HG03565 (cell line): ENCODE measurements at regions not wholly inside any gene's neighbourhood (a gene's known extent, or its start where the extent isn't known, plus 50 kb on each side); places are given as distances from the start of the nearest gene placed in this dataset.

ENCODE experiments used
- ATAC-seq: cut with Tn5 transposase; IDR thresholded peaks from one replicate; pipeline ENCODE4 v1.9.1; 2021; ENCODE audit warnings: mild to moderate bottlenecking, moderate library complexity; ENCODE audit not compliant: unreplicated experiment

GRCh38 chr13:103325672-103326071 is 259.5 kb upstream of the SLC10A2 start:
- ATAC-seq, result no peak

GRCh38 chr13:103324641-103325040 is 258.4 kb upstream of the SLC10A2 start:
- no peak for ATAC-seq

- no peak for ATAC-seq
Measured at GRCh38 chr13:103315711-103316110, 249.5 kb upstream of the SLC10A2 start.

GRCh38 chr13:103312467-103312866 is 246.2 kb upstream of the SLC10A2 start:
- ATAC-seq, result no peak

- ATAC-seq, result no peak
Measured at GRCh38 chr13:103308667-103309066, 242.4 kb upstream of the SLC10A2 start.

- ATAC-seq, result no peak
Measured at GRCh38 chr13:103306163-103306562, 239.9 kb upstream of the SLC10A2 start.

- ATAC-seq, result no peak
Measured at GRCh38 chr13:103303078-103303651, 236.9 kb upstream of the SLC10A2 start.

- ATAC-seq, result no peak
Measured at GRCh38 chr13:103302676-103303075, 236.5 kb upstream of the SLC10A2 start.

GRCh38 chr13:103299079-103299478 is 232.9 kb upstream of the SLC10A2 start:
- ATAC-seq, result no peak

- ATAC-seq, result no peak
Measured at GRCh38 chr13:103297083-103297482, 230.9 kb upstream of the SLC10A2 start.

- no peak for ATAC-seq
Measured at GRCh38 chr13:103291798-103292572, 225.8 kb upstream of the SLC10A2 start.

- no peak for ATAC-seq
Measured at GRCh38 chr13:103291226-103291625, 225.0 kb upstream of the SLC10A2 start.

- ATAC-seq, result no peak
Measured at GRCh38 chr13:103289681-103290080, 223.5 kb upstream of the SLC10A2 start.

GRCh38 chr13:103288114-103288513 is 221.9 kb upstream of the SLC10A2 start:
- ATAC-seq, result no peak

GRCh38 chr13:103287659-103288058 is 221.4 kb upstream of the SLC10A2 start:
- peak; percentile 36 for ATAC-seq

GRCh38 chr13:103284466-103284865 is 218.2 kb upstream of the SLC10A2 start:
- ATAC-seq, result no peak

- no peak for ATAC-seq
Measured at GRCh38 chr13:103283451-103283820, 217.2 kb upstream of the SLC10A2 start.

GRCh38 chr13:103282571-103283450 is 216.6 kb upstream of the SLC10A2 start:
- no peak for ATAC-seq

GRCh38 chr13:103277959-103278694 is 211.9 kb upstream of the SLC10A2 start:
- no peak for ATAC-seq

GRCh38 chr13:103276775-103277498 is 210.7 kb upstream of the SLC10A2 start:
- ATAC-seq, result peak; percentile 92
